Amygdala (tissue), 56 donors: ENCODE measurements at regions not wholly inside any gene's neighbourhood (a gene's known extent, or its start where the extent isn't known, plus 50 kb on each side); places are given as distances from the start of the nearest gene placed in this dataset.

ENCODE experiments used
- DNase-seq, 56 donors: peaks; one replicate each; lab custom pipeline; 2025; lab: John Stamatoyannopoulos, UW

- no peak for DNase-seq
Observed at GRCh38 chr1:189908113-189908512, 569.6 kb downstream of the BRINP3 start.

GRCh38 chr1:189921613-189922012 is 556.1 kb downstream of the BRINP3 start:
- DNase-seq: no peak

GRCh38 chr1:189927641-189928040 is 550.0 kb downstream of the BRINP3 start:
- no peak for DNase-seq

- no peak for DNase-seq
Observed at GRCh38 chr1:189929501-189930099, 548.1 kb downstream of the BRINP3 start.

DNA sequence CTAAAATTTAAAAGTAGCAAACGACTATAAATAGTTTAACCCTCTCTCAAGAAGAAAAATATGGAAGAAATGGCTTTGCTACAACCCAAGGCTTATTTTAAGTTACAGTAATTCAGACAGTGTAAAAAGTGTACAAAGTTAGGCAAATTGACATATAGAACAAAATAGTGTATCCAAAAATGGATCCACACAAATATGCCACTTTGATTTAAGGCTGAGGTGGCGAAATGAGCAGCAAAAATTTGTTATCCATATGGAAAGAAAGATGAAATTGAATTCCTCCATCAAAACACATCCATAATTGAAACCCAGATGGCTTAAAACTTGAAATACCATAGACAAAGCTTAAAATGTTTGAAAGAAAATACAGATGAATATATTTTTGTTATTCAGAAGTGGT is 540.8 kb downstream of the BRINP3 start:
- DNase-seq: no peak

DNA sequence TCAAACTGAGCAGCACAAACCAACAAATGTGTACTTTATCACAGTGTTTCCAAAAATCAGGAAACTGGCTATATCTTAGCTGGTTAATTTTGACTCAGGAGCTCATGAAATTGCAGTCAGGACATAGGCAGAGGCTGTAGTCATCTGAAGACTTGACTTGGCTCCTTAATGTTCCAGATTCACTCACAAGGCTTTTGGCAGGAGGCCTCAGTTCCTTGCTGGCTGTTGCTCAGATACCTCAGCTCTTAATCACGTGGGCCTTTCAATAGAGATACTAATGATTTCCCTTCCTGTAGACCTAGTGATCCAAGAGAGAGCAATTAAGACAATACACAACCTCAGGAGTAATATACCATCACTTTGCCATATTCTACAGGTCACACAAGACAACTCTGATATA is 537.7 kb downstream of the BRINP3 start:
- peak in 1 of 56 donors; percentile 0 for DNase-seq

GRCh38 chr1:189941922-189942321 is 535.7 kb downstream of the BRINP3 start:
- no peak for DNase-seq

GRCh38 chr1:189958756-189959155 is 518.9 kb downstream of the BRINP3 start:
- DNase-seq: no peak

GRCh38 chr1:189960769-189961168 is 516.9 kb downstream of the BRINP3 start:
- DNase-seq: no peak

DNA sequence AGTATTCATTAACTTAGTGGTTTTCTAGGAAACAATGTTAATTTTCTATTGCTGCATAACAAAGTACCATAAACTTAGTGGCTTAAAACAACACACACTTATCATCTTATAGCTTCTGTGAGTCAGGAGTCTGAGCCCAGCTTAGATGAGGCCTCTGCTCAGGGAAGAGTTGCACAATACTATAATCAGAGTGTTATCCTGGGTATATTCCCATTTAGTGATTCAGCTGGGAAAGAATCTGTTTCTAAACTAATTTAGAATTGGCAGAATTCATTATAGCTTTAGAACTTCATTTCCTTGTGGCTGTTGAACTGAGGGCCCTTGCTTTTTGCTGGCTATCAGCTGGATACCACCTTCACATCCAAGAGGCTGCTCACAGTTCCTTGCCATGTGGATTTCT is 515.5 kb downstream of the BRINP3 start:
- DNase-seq: no peak

- DNase-seq: no peak
Observed at GRCh38 chr1:189970331-189971230, 507.1 kb downstream of the BRINP3 start.

GRCh38 chr1:189971656-189972055 is 506.0 kb downstream of the BRINP3 start:
- no peak for DNase-seq

DNA sequence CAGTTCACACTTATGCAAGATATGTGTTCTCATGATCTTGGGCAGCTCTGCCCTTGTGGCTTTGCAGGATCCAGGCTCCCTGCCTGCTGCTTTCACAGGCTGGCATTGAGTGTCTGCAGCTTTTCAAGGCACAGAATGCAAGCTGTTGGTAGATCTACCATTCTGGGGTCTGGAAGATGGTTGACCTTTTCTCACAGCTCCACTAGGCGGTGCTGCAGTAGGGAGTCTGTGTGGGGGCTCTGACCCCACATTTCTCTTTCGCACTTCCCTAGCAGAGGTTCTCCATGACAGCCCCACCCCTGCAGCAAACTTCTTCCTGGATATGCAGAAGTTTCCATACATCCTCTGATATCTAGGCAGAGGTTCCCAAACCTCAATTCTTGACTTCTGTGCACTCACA is 500.5 kb downstream of the BRINP3 start:
- DNase-seq: no peak

GRCh38 chr1:189983166-189983890 is 494.3 kb downstream of the BRINP3 start:
- no peak for DNase-seq

DNA sequence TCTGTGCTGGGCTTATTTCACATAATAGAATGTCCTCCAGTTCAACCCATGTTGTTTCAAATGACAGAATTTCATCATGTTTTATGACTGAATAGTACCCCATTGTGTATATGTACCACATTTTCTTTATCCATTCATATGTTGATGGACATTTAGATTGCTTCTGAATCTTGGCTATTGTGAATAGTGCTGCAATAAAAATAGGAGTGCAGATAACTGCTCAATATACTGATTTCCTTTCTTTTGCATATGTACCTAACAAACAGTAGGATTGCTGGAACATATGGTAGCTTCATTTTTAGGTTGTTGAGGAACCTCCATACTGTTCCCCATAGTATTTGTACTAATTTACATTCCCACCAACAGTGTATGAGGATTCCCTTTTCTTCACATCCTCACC is 491.1 kb downstream of the BRINP3 start:
- no peak for DNase-seq

DNA sequence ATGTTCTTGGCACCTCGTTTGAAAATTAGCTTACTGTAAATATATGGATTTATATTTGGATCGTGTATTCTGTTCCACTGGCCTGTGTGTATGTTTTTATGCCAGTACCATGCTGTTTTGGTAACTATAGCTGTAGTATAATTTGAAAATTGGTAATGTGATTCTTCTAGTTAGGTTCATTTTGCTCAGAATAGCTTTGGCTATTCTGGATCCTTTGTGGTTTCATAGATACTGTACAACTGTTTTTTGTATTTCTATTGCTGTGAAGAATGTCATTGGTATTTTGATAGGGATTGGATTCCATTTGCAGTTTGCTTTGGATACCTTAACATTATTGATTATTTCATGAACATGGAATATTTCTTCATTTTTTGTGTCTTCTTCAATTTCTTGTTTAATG is 490.2 kb downstream of the BRINP3 start:
- no peak for DNase-seq

- no peak for DNase-seq
Observed at GRCh38 chr1:189992856-189993255, 484.8 kb downstream of the BRINP3 start.

GRCh38 chr1:190000365-190000872 is 477.2 kb downstream of the BRINP3 start:
- no peak for DNase-seq

GRCh38 chr1:190001187-190001586 is 476.5 kb downstream of the BRINP3 start:
- DNase-seq: no peak

GRCh38 chr1:190003376-190003775 is 474.3 kb downstream of the BRINP3 start:
- no peak for DNase-seq

DNA sequence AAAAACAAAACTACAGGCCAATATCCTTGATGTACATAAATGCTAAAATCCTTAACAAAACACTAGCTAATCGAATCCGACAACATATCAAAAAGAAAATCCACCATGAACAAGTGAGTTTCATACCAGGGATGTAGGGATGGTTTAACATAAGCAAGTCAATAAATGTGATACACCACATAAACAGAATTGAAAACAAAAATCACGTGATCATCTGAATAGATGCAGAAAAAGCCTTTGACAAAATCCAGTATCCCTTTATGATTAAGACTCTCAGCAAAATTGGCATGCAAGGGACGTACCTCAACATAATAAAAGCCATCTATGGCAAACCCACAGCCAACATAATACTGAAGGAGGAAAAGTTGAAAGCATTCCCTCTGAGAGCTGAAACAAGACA is 466.1 kb downstream of the BRINP3 start:
- no peak for DNase-seq
